ENCODE measurements at regions not wholly inside any gene's neighbourhood (a gene's known extent, or its start where the extent isn't known, plus 50 kb on each side); places are given as distances from the start of the nearest gene placed in this dataset.

DNA sequence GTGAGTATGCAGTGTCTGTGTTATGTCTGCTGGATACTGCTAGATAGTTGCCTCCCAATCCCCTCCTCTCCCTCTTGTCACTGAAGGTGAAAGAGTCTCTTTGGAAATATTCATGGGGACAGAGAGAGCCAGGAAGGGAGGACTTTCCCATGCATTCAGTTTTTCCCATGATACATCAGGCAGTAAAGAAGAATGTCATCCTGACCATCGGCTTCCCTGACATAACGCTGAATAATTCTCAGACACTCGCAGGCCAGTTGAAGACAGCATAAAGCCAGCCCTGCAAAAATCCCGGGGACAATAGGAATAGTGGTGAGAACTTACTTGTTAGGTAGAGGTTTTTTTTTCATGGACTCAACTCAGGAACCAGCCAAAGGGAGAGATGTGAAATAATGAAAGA is 58.1 kb downstream of the KLF4 start:
- no peak for DNase-seq (ENCODE audit: low read depth in 2 of 2)

DNA sequence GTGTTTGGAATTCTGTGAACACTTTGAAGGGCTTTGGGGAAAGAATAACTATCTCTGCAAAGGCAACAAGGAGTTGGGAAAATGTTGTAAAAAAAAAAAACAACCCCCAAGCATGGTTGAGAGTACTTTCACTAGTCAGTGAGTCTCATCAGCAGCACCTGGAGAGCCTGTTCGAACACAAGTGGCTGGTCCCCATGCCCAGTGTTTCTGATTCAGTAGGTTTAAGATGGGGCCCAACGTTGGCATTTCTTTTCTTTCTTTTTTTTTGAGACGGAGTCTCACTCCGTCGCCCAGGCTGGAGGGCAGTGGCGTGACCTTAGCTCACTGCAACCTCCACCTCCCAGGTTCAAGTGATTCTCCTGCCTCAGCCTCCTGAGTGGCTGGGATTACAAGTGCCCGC is 59.5 kb downstream of the KLF4 start:
- no peak for DNase-seq (ENCODE audit: low read depth in 2 of 2)

DNA sequence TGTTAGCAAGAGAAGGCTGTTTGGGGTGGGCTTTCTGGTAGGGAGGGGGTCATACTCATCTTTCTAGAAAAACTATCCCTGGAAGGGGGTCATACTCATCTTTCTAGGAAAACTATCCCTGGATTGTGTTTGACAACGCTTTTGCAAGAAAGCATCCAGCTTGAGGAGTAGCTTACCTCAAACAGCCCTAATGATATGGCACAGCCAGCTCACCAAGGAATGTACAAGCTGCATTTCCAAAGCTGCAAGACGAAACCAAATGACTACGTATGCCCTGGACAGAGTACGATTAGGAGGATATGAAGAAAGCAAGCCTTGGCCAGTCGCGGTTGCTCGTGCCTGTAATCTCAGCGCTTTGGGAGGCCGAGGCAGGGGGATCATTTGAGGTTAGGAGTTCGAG is 63.4 kb downstream of the KLF4 start:
- DNase-seq (ENCODE audit: low read depth in 2 of 2) = no peak

DNA sequence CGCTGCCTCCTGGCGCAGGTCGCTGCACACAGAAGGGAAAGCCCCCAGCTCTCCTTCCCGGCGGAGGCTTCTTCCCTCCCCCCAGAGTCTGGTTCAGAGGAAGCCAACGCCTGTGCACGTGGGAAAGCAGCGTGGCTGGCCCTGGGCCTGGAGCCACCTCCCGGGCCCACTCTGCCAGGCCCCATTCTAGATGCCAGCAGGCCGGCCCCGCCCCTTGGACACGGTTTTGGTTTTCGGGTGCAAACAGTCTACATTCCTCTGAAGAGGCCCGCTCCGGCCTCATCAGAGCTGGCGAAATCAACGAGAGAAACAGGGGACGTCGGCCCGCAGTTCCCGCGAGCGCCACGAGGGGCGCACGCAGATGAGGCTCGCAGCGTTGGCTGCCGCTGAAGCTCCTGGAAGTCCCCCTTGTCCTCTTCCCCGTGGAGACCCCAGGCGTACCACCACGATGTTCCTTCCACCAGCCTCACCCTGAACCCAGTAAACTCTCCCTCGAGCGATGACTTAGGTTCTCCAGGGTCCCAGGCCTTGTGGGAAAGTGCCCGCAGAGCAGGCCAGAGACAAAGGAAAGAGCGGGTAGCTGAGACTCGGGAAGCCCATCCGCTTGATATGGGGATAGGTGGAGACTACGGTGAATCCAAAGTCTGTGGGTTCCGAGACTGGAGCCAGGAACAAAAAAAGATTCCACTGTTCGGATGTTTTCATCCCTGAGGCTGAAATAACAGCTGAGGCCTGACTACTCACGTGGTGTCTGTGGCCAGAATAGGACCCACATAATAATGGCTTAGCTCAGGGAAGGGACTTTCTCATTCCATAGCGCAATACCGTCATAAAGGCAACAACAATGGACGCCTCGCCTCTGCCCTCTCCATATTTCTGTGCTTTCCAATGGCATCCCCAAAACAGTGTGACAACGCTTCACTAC is 64.2 kb downstream of the KLF4 start:
- peak; percentile 48 to 65 for DNase-seq (ENCODE audit: low read depth in 2 of 2)

DNA sequence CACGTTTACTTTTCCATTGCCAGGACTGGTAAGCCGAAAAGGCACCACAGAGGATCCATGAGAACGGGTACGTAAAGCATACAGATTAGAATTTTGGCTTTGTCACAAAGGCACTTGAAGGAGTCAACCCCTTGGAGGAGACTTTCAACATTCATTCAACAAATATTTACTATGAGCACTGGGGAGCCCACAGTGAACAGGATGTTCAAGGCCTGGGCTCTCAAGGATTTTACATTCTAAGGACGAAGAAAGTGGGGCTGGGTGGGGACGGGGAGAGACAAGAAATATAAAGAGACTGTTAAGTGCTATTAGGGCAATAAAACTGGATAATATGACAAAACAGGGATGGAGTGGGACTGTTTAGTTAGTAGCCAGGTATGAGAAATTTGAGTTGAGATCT is 66.0 kb downstream of the KLF4 start:
- no peak for DNase-seq (ENCODE audit: low read depth in 2 of 2)

DNA sequence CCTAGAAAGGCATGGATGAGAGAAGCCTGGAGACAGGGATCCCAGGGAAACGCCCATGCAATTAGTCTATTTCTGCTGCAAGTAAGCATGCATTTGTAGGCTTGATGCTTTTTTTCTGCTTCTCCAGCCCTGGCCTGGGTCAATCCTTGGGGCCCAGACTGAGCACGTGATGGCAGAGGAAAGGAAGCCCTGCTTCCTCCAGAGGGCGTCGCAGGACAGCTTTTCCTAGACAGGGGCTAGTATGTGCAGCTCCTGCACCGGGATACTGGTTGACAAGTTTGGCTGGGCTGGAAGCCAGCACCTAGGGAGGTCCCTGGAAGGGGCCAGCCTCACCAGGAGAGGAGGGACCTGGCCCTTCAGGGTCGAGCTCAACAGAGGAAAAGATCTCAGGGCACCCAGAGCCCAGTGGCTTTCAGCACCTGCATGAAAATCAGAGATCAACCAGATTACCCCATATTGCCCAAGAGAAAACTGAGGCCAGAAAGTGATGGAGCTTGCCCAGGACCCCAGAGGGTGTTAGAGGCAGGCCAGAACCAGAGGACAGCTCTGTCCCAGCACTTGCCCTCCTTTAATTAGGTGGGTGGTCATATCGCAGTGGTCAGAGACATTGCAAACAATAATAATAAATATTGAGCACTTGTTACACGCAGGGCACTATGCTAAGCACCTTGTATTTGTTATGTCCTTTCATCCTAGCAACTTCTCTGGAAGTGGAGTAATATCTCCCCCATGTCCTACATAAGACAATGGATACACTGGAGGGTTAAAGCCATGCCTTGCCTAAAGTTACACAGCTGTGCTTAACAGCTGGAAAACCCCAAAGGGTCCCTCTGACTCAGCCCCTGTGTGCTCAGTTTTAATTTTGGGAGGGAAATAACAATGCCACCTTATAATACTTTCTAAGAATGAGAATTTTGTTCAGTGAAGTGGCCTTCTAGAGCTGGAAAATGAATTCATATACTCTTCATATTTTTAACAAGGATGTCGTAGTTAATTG is 67.1 kb downstream of the KLF4 start:
- DNase-seq (ENCODE audit: low read depth in 2 of 2) = peak; percentile 66 to 69

DNA sequence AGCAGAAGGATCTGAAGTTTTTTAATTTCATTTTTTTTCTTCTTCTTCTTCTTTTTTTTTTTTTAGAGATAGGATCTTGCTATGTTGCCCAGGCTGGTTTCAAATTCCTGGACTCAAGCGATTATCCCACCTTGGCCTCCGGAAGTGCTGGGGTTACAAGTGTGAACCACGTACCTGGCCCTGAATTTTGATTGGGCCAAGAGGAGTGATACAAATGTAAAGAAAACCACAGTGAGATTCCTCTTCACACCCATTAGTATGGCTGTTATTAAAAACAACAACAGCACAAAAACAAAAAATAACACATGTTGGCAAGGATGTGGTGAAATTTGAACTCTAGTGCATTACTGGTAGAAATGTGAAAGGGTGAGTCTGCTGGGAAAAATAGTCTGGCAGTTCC is 79.1 kb downstream of the KLF4 start:
- DNase-seq (ENCODE audit: low read depth in 2 of 2) = no peak

DNA sequence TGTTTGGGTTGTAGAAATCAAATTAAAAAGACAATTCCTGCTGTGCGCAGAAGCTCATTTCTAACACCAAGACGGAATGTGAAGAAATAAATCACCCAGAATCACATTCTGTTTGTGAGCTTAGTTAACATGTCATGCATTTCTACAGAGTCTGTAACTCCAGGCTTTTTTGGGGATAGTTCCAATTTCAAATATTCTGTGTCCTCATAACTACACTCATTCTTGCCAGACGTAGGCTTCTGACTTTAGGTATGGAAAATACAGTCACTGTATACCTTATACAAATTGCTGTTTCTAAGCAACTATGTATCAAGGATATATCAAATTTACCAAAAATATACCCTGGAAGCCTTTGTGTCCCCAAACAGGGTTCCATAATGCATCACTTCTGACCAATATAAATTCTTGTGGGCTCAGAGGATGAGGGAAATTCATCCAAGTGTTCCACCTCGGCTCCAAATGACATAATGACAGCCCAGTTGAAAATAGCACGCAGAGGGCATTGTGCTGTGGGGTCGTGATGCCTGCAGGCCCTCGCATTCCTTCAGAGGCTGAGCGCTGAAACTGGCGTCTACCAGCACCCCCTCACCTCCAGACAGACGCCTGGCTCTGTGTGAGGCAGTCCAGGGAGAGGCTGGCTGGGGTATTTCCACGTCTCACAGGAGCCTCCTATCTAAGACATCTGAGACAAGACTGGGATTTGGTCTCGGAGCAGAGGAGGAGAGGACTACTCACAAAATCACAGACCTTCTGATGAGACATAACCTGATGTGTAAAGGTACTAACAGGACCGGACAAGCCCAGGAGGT is 79.8 kb downstream of the KLF4 start:
- no peak for DNase-seq (ENCODE audit: low read depth in 2 of 2)

DNA sequence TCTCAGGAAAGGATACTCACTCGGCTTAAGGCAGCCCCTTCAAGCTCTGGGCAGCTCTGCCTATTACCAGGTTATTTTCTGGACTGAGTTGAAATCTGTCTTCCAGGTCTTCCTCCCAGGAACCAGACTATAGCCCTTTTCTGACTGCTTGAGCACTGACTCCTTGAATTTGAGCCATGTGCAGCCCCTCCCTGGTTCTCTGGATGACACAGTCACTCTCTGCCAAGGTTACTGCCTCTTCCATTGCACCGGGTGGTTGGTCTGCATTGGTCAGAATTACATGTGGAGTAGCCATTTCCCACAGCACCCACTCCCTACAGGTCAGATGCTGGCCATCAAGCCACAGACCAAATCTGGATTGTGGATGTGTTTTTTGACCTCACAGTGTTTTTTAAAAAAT is 81.9 kb downstream of the KLF4 start:
- DNase-seq (ENCODE audit: low read depth in 2 of 2) = no peak

DNA sequence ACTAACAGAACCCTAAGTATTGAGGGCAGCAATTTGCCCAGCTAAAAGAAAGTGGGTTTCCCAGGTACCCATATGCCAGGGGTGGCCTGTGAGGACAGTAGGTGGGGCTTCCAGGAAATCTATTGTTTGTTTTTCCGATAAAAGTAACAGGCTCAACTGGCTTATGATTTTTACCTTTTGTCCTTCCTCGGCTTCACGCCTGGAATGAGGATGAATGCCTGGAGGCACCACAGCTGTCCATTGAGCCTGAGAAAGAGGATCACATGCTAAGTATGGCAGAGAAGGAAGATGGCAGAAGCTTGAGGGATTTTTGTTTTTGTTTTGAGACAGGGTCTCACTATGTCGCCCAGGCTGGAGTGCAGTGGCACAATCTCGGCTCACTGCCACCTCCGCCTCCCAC is 84.1 kb downstream of the KLF4 start:
- no peak for DNase-seq (ENCODE audit: low read depth in 2 of 2)

DNA sequence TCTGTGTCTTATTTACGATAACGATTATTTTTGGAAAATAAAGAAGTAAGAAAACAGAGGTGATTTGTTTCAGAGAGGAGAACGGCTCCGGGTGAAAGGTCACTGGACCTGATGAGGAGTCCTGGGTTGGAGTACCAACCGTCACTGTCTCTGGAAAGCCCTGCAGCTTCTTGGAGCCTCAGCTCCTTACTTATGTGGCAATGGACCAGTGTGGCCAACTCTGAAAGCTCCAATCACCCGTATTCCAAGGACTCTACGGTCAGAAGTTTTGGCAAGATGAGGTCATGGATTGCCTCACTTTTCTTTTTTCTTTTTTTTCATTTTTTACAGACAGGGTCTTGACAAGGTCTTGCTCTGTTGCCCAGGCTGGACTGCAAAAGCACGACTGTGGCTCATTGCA is 84.8 kb downstream of the KLF4 start:
- no peak for DNase-seq (ENCODE audit: low read depth in 2 of 2)

DNA sequence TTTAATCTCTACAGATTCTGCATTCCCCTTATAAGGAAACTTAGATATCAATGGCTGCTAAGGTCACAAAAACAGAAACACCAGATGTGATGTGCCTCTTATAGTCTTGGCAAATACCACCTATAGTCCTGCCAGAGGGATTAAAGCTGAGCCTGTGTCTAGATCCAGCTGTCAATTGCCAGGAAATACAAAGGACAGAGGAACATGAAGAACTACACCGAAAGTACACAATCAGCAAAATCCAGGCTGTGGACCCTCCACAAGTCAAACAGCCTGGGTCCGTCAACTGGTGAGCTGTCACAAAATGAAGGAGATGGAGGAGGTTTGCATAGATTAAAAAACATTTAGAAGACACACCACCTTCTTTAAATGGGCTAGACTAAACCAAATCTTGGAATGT is 85.4 kb downstream of the KLF4 start:
- DNase-seq (ENCODE audit: low read depth in 2 of 2) = no peak

DNA sequence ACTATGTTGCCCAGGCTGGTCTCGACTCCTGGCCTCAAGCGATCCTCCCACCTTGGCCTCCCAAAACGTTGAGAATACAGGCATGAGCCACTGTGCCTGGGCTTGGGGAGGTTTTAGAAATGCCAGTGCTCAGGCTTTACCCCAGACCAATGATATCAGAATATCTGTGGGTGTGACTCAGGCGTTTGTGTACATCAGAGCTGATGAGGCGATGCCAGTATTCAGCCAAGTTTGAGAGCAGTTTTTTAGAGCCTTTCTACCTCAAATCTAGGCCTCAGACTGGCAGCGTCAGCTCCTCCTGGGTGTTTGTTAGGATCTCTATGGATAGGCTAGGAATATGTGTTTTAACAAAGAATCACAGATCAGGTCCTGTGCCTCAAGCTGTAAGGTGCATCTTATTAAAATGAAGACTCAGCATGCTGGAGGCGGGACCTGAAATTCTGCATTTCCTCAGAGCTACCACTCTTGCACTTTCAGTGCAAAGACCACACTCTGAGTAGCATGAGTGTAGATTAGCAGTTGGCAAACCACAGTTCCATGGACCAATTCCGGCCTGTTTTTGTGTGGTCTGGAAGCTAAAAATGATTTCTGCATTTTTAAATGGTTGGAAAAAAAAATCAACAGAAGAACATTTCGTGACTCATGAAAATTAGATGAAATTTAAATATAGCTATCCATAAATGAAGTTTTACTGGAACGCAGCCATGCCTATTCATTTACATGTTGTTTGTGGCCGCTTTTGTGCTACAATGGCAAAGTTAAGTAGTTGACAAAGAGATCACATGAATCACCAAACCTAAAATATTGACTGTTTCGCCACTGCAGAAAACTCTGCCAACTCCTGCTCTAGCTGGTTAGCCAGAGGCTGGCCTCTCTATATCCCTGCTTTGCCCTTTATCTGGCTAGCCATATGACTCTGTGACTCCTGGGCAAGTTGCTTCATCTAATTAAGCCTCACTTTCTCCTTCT is 92.2 kb downstream of the KLF4 start:
- DNase-seq (ENCODE audit: low read depth in 2 of 2) = no peak

DNA sequence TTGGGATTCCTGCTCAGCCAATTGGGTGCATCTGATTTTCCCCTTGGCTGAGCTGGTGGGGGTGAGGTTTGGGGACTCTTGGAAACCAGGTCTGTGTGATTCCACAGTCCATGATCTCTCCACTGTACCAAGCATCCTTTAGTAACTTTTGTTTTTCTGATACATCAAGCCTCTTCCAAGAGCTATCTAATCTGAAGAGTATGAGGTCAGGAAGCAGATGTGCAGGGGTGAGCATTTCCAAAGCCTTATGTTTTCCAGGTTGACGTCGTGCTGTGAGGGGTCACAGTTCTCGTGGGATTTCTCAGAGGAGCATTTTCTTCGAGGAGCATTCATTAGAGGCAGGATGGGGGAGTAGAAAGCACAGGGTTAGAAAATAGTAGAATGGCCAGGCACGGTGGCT is 95.3 kb downstream of the KLF4 start:
- no peak for DNase-seq (ENCODE audit: low read depth in 2 of 2)

DNA sequence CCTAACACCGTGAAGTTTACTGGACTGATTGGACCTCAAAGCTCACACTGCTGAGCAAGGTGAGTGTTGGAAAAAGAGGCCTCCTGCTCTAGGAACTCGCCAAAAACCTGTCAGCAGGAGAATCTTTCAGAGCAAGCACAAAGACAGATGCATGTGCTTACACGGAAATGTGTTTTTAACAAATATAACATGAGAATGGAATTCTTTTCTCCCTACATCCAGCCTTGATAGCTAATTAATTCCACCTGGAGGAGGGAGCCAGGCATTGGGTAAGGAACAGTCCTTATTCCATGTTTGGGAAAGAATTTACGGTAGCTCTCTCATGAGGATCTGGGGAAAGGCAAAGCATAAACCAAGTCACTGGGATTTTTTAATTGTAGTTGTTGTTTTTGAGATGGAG is 98.8 kb downstream of the KLF4 start:
- no peak for DNase-seq (ENCODE audit: low read depth in 2 of 2)

DNA sequence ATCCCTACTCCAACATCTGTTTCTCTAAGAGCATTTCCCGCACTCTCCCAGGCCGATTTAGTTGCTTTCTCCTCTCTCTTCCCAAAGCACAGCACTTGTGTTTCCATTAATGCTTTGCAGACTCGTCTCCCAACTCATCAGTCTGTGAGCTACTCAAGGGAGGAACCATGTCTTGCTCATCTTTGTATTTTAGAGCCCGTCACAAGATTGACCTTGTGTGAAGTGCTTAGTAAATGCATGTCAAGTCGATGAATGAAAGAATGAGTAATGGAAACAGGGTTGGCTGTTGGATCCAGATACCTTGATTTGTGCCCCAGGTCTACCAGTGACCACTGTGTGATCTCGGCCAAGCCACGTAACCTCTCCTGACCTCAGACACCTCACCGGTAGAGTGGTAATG is 99.3 kb downstream of the KLF4 start:
- no peak for DNase-seq (ENCODE audit: low read depth in 2 of 2)

DNA sequence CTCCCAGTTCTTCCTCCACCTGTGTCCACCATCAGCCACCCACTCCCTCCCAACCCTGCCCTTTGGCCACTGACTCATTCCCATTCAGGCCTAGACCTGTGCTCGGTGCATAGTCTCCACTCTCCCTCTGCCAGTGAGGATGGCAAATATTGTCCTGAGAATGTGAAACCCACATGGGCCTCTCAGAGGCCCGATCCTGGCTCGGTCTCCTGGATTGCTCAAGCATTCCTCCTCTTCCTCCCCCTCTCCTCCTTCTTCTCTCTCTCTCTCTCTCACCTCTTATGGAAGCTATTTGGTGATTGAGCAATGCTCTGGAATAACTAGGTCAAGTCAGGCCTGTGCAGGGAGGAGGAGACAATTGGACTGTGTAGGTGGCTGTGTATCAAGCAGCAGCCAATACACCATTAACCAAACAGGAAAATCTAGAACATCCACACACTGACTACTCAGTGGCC is 99.9 kb downstream of the KLF4 start:
- no peak for DNase-seq (ENCODE audit: low read depth in 2 of 2)

DNA sequence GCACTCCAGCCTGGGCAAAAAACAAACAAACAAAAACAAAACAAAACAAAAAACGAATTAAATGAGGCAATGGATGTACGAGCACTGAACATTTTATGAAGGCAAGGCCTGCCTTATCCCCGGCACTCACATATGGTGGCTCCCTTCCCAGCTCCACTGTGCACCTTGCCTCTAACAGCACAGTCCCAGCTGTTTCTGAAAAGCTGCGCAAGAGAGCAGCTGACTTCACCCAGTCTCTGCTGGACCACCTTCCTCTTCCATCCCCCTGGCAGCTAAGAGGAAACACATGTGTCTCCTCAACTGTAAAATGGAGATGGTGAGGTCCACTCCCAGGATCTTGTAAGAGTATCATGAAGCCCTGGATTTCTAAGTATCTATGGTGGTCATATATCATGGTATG is 100.7 kb downstream of the KLF4 start:
- no peak for DNase-seq (ENCODE audit: low read depth in 2 of 2)

DNA sequence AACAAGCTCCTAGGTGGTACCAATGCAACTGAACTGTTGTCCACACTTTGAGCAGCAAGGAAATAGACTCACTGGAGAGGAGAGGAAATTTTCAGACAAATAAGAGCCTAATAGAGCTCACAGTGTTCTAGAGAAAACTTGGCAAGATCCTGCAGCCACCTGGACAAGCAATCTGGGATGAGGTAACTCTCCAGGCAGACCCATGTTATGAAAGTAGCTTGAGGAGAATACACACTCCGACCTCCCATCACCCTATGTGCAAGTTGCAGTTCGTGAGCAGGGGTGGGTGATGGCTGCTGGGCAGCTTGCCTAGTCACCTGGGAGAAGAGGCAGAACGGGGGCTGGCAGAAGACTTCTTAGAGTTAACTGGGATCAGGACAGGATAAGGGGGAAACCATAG is 102.2 kb downstream of the KLF4 start:
- no peak for DNase-seq (ENCODE audit: low read depth in 2 of 2)

DNA sequence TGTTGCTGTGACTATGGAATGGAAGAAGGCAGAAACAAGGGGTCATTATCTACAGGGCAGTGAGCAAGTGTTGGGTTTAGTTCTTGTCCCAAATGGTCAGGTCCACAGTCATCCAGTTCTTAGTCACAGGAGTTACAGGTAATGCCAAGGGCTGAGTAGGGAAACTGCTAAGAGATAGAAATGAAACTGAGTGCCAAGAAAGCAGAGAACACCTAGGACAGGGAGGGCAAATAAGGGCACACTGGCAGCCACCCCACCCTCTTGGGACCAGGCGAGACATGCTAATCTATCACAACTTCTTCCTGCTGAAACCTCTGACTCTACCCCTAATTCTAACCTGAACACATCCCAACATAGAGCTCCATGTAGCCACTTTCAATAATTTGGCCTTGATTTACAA is 103.2 kb downstream of the KLF4 start:
- no peak for DNase-seq (ENCODE audit: low read depth in 2 of 2)
